IPS-20b (cell line): ENCODE measurements at regions not wholly inside any gene's neighbourhood (a gene's known extent, or its start where the extent isn't known, plus 50 kb on each side); places are given as distances from the start of the nearest gene placed in this dataset.
"Not testable (repeated sequence)": the region's sequence is repeated elsewhere in the genome, so short reads cannot be mapped to it uniquely, and the experiment has no call there.

ENCODE experiments used
- H3K27ac ChIP-seq: one replicate; pipeline ENCODE4 v1.5.1; 2013; ENCODE audit warnings: low read length
- H3K27me3 ChIP-seq: 2 replicates; pipeline ENCODE4 v1.6.1; 2013; ENCODE audit warnings: mild to moderate bottlenecking, low read length, inconsistent platforms; ENCODE audit not compliant: insufficient read depth
- H3K36me3 ChIP-seq: 2 replicates; pipeline ENCODE4 v1.6.1; 2013; ENCODE audit warnings: low read depth, mild to moderate bottlenecking, inconsistent platforms, low read length, moderate library complexity; ENCODE audit not compliant: insufficient read depth
- H3K4me1 ChIP-seq: 2 replicates; pipeline ENCODE4 v1.6.1; 2013; ENCODE audit warnings: mild to moderate bottlenecking, control low read depth, inconsistent platforms, low read length, moderate library complexity; ENCODE audit not compliant: insufficient read depth
- H3K4me3 ChIP-seq: 2 replicates; pipeline ENCODE4 v1.5.1; 2013; ENCODE audit warnings: mild to moderate bottlenecking, low read length, inconsistent platforms
- H3K9ac ChIP-seq: 2 replicates; pipeline ENCODE4 v1.6.1; 2013; ENCODE audit warnings: low read depth, mild to moderate bottlenecking, inconsistent platforms, low read length, moderate library complexity
- H3K9me3 ChIP-seq: 2 replicates; pipeline ENCODE4 v1.6.1; 2013; ENCODE audit warnings: mild to moderate bottlenecking, low read depth, low read length, inconsistent platforms; ENCODE audit not compliant: insufficient read depth

DNA sequence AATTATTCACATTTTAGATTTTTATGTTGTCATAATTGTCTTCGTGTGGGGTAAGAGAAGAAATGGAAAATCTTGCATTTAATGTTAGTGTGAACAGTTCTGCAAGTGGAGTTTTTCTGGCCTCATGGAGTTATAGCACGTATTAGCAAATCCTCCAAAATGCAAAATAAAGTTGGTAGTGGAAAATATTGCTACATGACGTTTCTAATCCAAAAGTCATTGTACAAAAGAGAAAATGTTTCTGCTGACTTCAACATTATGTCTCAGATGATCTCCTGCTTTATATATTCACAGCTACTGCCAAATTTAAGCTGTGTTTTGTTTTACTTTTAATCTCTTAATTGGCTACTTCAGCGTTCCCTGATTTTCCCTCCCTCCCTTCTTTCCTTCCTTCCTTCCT is 1804.0 kb upstream of the RAG2 start:
- Histone ChIP-seq H3K27me3 (no peaks in the 10 kb centered on the region), H3K4me3 (no peak overlapping the region), H3K4me1 (no peaks in the 10 kb centered on the region), H3K9me3 (no peaks in the 10 kb centered on the region), H3K36me3 (no peaks in the 10 kb centered on the region), H3K27ac (no peak overlapping the region), H3K9ac (no peak overlapping the region)

DNA sequence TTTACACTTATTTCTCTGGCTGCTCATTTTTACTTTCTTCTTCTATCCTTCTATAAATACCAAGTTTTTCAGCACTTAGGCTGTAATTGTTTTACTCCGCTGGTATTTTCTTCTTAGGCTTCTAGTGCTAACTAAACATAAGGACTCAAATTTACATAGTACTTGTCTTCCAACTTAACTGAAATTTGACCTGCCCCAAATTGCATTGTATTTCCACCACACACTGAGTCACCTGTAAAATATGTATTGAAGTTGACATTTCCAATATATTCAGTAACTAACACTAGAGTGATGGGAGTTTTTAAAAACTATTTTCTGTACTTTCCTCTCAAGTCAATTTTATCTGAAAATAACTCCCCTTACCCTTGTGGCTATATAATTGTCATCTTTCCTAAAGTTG is 1794.1 kb upstream of the RAG2 start:
- Histone ChIP-seq H3K9me3 (no peaks in the 10 kb centered on the region), H3K4me3 (no peak overlapping the region), H3K9ac (no peak overlapping the region), H3K36me3 (no peaks in the 10 kb centered on the region), H3K27ac (no peak overlapping the region), H3K4me1 (peaks cover 7% of the 10 kb centered on the region; the same call in 1 of the 2 replicates), H3K27me3 (no peaks in the 10 kb centered on the region)

GRCh38 chr11:38384568-38384967 is 1786.5 kb upstream of the RAG2 start:
- H3K36me3 ChIP-seq = no peaks in the 10 kb centered on the region
- no peak overlapping the region for H3K9ac ChIP-seq
- no peaks in the 10 kb centered on the region for H3K27me3 ChIP-seq
- no peak overlapping the region for H3K4me3 ChIP-seq
- H3K27ac ChIP-seq = no peak overlapping the region
- H3K4me1 ChIP-seq = no peaks in the 10 kb centered on the region
- no peaks in the 10 kb centered on the region for H3K9me3 ChIP-seq

DNA sequence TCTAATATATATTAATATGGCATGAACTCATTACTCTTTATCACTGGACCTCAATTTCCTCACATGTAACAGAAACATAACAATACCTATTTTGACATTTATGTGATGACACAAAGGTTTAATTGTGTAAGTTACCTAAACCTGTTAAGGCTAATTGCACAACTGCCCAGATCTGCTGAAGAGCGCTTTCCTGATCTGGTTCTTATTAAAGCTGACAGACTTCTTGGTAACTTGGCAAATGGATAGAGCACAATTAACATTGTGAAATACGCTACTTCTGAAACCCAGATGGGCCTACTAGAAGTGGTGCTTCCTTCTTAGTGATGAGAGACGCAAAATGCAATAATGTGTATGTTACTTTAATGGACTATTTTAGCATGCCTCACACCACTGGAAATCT is 1767.2 kb upstream of the RAG2 start:
- Histone ChIP-seq H3K9ac (no peak overlapping the region), H3K9me3 (no peaks in the 10 kb centered on the region)

GRCh38 chr11:38356255-38356654 is 1758.2 kb upstream of the RAG2 start:
- Histone ChIP-seq H3K4me3 (no peak overlapping the region), H3K27me3 (no peaks in the 10 kb centered on the region), H3K9ac (no peak overlapping the region), H3K27ac (no peak overlapping the region), H3K9me3 (peaks cover 11% of the 10 kb centered on the region; the same call in 1 of the 2 replicates), H3K4me1 (no peaks in the 10 kb centered on the region), H3K36me3 (no peaks in the 10 kb centered on the region)

More for the DNA sequence above, 1767.2 kb upstream of the RAG2 start:
- no peaks in the 10 kb centered on the region for H3K4me1 ChIP-seq
- H3K27ac ChIP-seq = no peak overlapping the region
- no peak overlapping the region for H3K4me3 ChIP-seq
- H3K36me3 ChIP-seq = no peaks in the 10 kb centered on the region
- H3K27me3 ChIP-seq = no peaks in the 10 kb centered on the region

DNA sequence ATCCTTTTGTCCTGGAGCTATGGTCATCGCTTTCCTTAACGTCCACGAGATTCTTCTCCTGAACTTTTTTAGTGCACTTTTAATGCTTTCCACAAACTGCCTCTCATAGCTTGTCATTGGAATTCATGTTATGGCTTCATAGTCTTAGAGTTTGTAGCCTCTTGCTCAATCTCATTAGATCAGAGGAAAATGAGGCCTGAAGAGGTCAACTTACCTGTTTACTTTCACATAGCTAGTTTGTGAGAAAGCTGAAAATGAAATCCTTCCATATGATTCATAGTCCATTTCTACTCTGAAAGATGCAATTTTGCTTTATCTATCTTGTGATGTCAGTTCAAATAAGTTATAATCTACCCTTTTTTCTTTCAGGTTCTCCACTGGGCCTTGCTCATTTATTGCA is 1747.2 kb upstream of the RAG2 start:
- H3K27ac ChIP-seq = no peak overlapping the region
- H3K9me3 ChIP-seq = 0 out of 2 replicates have a peak, but pooled peaks cover under 1% of the 10 kb centered on the region
- H3K4me1 ChIP-seq = no peaks in the 10 kb centered on the region
- no peaks in the 10 kb centered on the region for H3K36me3 ChIP-seq
- H3K4me3 ChIP-seq = no peak overlapping the region
- no peak overlapping the region for H3K9ac ChIP-seq
- H3K27me3 ChIP-seq = no peaks in the 10 kb centered on the region

- not testable (repeated sequence) for H3K4me1 ChIP-seq, H3K36me3 ChIP-seq, H3K27ac ChIP-seq, H3K9ac ChIP-seq, H3K27me3 ChIP-seq, H3K4me3 ChIP-seq, H3K9me3 ChIP-seq
Observed at GRCh38 chr11:38341612-38342011, 1743.6 kb upstream of the RAG2 start.

GRCh38 chr11:38339835-38340440 is 1741.9 kb upstream of the RAG2 start:
- Histone ChIP-seq H3K27ac (no peak overlapping the region), H3K4me3 (no peak overlapping the region), H3K9me3 (no peaks in the 10 kb centered on the region; the same call in 1 of the 2 replicates), H3K36me3 (no peaks in the 10 kb centered on the region), H3K27me3 (no peaks in the 10 kb centered on the region), H3K9ac (no peak overlapping the region), H3K4me1 (no peaks in the 10 kb centered on the region)

DNA sequence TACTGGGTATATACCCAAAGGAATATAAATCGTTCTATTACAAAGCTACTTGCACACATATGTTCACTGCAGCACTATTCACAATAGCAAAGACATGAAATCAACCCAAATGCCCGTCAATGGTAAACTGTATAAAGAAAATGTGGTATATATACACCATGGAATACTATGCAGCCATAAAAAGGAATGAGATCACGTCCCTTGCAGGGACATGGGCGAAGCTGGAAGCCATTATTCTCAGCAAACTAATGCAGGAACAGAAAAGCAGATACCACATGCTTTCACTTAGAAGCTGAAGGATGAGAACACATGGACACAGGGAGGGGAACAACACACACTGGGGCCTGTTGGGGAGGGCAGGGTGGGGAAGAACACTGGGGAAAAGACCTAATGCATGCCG is 1740.0 kb upstream of the RAG2 start:
- not testable (repeated sequence) for H3K27me3 ChIP-seq, H3K36me3 ChIP-seq, H3K4me3 ChIP-seq

GRCh38 chr11:38332046-38332445 is 1734.0 kb upstream of the RAG2 start:
- Histone ChIP-seq H3K9ac (no peak overlapping the region), H3K4me3 (no peak overlapping the region), H3K36me3 (no peaks in the 10 kb centered on the region), H3K4me1 (no peaks in the 10 kb centered on the region), H3K27me3 (no peaks in the 10 kb centered on the region), H3K27ac (no peak overlapping the region), H3K9me3 (no peaks in the 10 kb centered on the region)

More for the DNA sequence above, 1740.0 kb upstream of the RAG2 start:
- not testable (repeated sequence) for H3K4me1 ChIP-seq, H3K27ac ChIP-seq, H3K9me3 ChIP-seq, H3K9ac ChIP-seq

DNA sequence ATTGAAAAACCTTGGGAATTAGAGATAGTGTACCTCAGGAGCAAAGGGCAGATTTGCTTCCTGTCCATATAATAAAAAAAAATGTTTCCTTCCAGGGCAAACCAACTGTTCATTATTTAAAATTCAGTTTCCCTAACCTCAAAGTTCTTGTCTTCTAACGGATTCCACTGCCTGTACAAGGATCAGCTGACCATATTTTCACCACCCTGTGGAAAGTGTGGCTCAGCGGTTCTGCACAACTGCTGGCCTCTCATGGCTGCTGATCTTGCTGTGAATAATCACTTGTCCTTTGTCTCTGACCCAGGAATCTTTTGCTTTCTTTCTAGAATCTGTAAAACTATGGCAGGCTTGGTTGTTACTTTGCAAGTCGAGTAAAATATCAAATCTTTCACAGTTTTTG is 1732.5 kb upstream of the RAG2 start:
- no peaks in the 10 kb centered on the region for H3K27me3 ChIP-seq

DNA sequence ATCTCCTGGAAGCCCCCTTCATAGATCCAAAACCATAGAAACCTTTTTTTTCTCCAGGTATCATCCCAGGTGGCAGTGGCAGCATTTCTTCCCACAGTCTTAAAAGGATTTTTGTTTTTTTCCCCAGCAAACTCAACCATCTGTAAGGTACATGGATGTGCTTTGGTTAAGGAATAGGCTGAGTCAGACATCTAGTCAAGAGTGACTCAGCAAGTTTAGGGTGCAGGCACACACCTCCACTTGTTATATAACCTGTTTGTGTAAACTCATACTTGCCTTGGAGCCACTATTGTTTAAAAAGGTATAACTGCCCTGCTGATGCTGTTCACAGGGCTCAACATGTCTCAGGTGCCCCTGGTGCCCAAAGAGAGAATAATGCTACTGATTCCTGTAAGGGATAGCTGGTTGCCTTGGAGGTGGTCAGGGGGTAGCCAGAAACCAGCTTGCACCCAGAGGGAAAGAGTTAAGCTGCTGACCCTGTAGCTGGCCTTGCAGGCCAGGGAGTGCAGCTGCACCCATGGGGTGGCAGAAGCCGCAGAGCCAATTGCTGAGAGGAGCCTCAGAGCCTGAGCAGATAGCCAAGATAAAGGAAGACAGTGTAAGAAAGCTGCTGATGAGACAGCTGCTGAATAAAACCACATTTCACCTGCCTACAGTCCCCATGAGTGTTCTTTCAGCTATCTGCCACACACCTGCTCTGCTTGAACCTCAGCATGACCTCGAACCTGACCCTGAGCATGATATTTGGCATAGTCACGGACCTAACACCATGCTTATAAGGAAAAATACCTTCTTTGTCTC is 1726.1 kb upstream of the RAG2 start:
- Histone ChIP-seq H3K27me3 (no peaks in the 10 kb centered on the region), H3K27ac (no peak overlapping the region), H3K9ac (no peak overlapping the region), H3K9me3 (no peaks in the 10 kb centered on the region), H3K4me1 (no peaks in the 10 kb centered on the region), H3K4me3 (no peak overlapping the region), H3K36me3 (no peaks in the 10 kb centered on the region)

More for the DNA sequence above, 1732.5 kb upstream of the RAG2 start:
- Histone ChIP-seq H3K27ac (no peak overlapping the region), H3K4me1 (no peaks in the 10 kb centered on the region), H3K4me3 (no peak overlapping the region), H3K36me3 (no peaks in the 10 kb centered on the region), H3K9ac (no peak overlapping the region), H3K9me3 (no peaks in the 10 kb centered on the region)
